CD1c-positive myeloid dendritic cell (primary cell): ENCODE measurements at regions not wholly inside any gene's neighbourhood (a gene's known extent, or its start where the extent isn't known, plus 50 kb on each side); places are given as distances from the start of the nearest gene placed in this dataset.
A peak's percentile ranks its signal among the peaks of the same experiment; 100 is the strongest.

Source experiments
- DNase-seq: peaks from one replicate; pipeline ENCODE4 v3.0.0-alpha.2; 2016; ENCODE audit errors: extremely low spot score

- no peak for DNase-seq
Measured at GRCh38 chr2:136062066-136062837, 55.7 kb downstream of the CXCR4 start.

- no peak for DNase-seq
Measured at GRCh38 chr2:136060416-136060815, 57.5 kb downstream of the CXCR4 start.

GRCh38 chr2:136059036-136059472, 58.9 kb downstream of the CXCR4 start:
- no peak for DNase-seq

GRCh38 chr2:136058262-136058661, 59.7 kb downstream of the CXCR4 start:
- no peak for DNase-seq

GRCh38 chr2:136057802-136058140, 60.2 kb downstream of the CXCR4 start:
- DNase-seq = no peak

GRCh38 chr2:136057023-136057801, 60.7 kb downstream of the CXCR4 start:
- no peak for DNase-seq

- no peak for DNase-seq
Measured at GRCh38 chr2:136055929-136056688, 61.8 kb downstream of the CXCR4 start.

GRCh38 chr2:136054856-136055255, 63.1 kb downstream of the CXCR4 start:
- no peak for DNase-seq

GRCh38 chr2:136052369-136053362, 65.3 kb downstream of the CXCR4 start:
- no peak for DNase-seq

- no peak for DNase-seq
Measured at GRCh38 chr2:136051725-136052048, 66.3 kb upstream of the DARS1 start.

- DNase-seq = no peak
Measured at GRCh38 chr2:136051001-136051724, 65.7 kb upstream of the DARS1 start.

- DNase-seq = peak; percentile 11
Measured at GRCh38 chr2:136049991-136050920, 64.8 kb upstream of the DARS1 start.

GRCh38 chr2:136049011-136049742, 63.8 kb upstream of the DARS1 start:
- DNase-seq = no peak

- DNase-seq = no peak
Measured at GRCh38 chr2:136045835-136046570, 60.6 kb upstream of the DARS1 start.

GRCh38 chr2:136045344-136045743, 59.9 kb upstream of the DARS1 start:
- DNase-seq = no peak
